GM23248 (cell line): ENCODE measurements at regions not wholly inside any gene's neighbourhood (a gene's known extent, or its start where the extent isn't known, plus 50 kb on each side); places are given as distances from the start of the nearest gene placed in this dataset.

Experiments used
- EZH2 ChIP-seq: fragments of 200-600 bp; sonication (generic); IDR thresholded peaks from 2 replicates; pipeline ENCODE4 v1.6.1; 2018; ENCODE audit warnings: antibody characterized with exemption, mild to moderate bottlenecking; ENCODE audit not compliant: insufficient read depth, poor library complexity, severe bottlenecking
- EZH2phosphoT487 ChIP-seq: fragments of 200-600 bp; sonication (generic); IDR thresholded peaks from 2 replicates; pipeline ENCODE4 v1.6.1; 2018; ENCODE audit warnings: antibody characterized with exemption, moderate library complexity, mild to moderate bottlenecking, low read depth; ENCODE audit not compliant: insufficient read depth

DNA sequence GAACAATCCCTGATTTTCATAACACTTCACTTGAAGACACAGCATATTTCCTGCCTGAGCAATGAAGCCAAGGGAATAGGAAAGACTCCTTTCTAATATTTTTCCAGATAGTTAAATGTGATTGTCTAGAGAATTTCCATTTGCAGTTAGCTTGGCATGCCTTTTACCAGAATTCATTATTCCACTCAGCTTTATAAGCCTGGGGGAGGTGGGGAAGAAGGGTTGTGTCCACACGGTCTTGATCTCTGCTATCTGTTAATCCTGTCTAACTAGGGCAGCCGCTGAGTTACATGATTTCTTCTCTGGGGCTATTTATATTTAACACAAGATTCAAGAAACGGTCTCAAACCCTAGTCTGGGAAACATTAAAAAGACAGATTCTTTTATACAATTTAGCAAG, 146.6 kb upstream of the FSCB start:
- TF ChIP-seq EZH2 (no peak), EZH2phosphoT487 (no peak)
